MG63 (cell line): ENCODE measurements at regions not wholly inside any gene's neighbourhood (a gene's known extent, or its start where the extent isn't known, plus 50 kb on each side); places are given as distances from the start of the nearest gene placed in this dataset.

Experiments used
- DNase-seq: peaks from one replicate; pipeline ENCODE4 v3.0.0-alpha.2; 2020
- H3K27me3 ChIP-seq: fragments of 250-450 bp; sonication (Bioruptor Pico); 2 replicates; pipeline ENCODE4 v1.5.1; 2020; ENCODE audit warnings: mild to moderate bottlenecking, moderate library complexity
- H3K36me3 ChIP-seq: fragments of 250-450 bp; sonication (Bioruptor Pico); 2 replicates; pipeline ENCODE4 v1.5.1; 2020; ENCODE audit warnings: mild to moderate bottlenecking, moderate library complexity
- H3K4me3 ChIP-seq: fragments of 250-450 bp; sonication (Bioruptor Pico); 2 replicates; pipeline ENCODE4 v1.5.1; 2020; ENCODE audit warnings: mild to moderate bottlenecking, moderate library complexity
- H3K9me3 ChIP-seq: fragments of 250-450 bp; sonication (Bioruptor Pico); 2 replicates; pipeline ENCODE4 v1.5.1; 2020; ENCODE audit warnings: mild to moderate bottlenecking, moderate library complexity

- DNase-seq: no peak
- Histone ChIP-seq H3K27me3 (no peaks in the 10 kb centered on the region), H3K4me3 (no peak overlapping the region), H3K9me3 (no peaks in the 10 kb centered on the region), H3K36me3 (no peaks in the 10 kb centered on the region)
Observed at GRCh38 chr22:47567126-47568090, 805.0 kb downstream of the TBC1D22A start.

GRCh38 chr22:47566491-47566890 lies 804.0 kb downstream of the TBC1D22A start:
- H3K9me3 ChIP-seq: no peaks in the 10 kb centered on the region
- no peak overlapping the region for H3K4me3 ChIP-seq
- no peaks in the 10 kb centered on the region for H3K27me3 ChIP-seq
- H3K36me3 ChIP-seq: no peaks in the 10 kb centered on the region
- no peak for DNase-seq

DNA sequence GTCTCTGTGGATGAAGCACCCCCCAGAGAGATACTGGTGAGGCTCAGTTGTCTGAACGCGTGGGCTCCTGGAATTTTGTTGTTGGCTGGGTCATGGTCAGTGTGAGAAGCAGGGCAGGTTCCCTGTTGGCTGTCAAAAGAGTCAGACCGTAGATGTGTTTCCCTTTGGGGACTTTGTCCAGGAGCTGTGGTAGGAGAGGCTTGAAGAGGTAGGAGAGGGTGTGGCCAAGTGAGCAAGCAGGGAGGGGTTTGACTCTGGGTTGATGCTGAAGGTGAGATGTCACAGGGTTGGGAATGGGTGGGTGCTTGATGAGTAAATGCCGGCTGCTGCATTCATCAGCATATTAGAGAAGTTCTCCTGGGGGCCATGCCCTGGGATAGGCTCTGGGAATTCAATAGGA lies 803.2 kb downstream of the TBC1D22A start:
- Histone ChIP-seq H3K4me3 (no peak overlapping the region), H3K9me3 (no peaks in the 10 kb centered on the region), H3K27me3 (no peaks in the 10 kb centered on the region), H3K36me3 (no peaks in the 10 kb centered on the region)
- DNase-seq: no peak

DNA sequence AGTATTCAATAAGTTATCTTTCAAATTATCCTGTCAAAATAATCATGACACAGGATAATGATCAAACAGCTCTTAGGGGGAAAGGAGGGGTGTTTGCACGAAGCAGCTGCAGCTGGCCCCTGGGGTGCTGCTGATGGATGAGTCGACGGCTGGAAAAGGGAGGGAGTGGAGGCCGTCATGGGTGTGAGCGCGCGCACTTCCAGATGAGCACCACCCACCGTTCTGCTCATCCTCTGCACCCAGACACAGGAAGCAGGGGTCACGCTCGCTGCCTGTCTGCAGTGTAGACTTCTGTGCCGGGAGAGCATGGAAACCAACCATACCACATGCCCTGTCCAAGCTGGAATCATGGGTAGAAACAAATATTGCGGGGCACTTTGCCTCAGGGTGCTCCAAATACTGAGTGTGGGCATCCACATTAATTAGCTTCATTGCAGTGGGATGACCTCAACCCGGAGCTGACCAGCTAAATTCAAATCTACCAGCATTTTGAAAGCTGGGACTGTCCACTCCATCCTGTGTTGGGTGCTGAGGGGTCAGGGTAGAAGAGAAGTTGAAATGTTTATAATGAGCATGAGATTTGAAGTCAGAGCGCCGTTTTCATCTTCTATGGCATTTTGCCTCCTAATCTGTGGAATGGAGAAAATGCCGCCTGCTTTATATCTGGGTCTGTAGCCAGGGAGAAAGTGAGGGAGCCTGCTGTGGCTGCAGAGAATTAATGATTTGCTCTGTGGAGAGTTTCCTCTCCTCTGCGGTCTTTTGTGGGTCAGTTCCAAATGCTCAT lies 802.4 kb downstream of the TBC1D22A start:
- H3K27me3 ChIP-seq: no peaks in the 10 kb centered on the region
- H3K4me3 ChIP-seq: no peak overlapping the region
- H3K36me3 ChIP-seq: no peaks in the 10 kb centered on the region
- no peaks in the 10 kb centered on the region for H3K9me3 ChIP-seq
- no peak for DNase-seq

GRCh38 chr22:47564158-47564450 lies 801.7 kb downstream of the TBC1D22A start:
- H3K27me3 ChIP-seq: no peaks in the 10 kb centered on the region
- DNase-seq: no peak
- H3K9me3 ChIP-seq: no peaks in the 10 kb centered on the region
- H3K4me3 ChIP-seq: no peak overlapping the region
- H3K36me3 ChIP-seq: no peaks in the 10 kb centered on the region

DNA sequence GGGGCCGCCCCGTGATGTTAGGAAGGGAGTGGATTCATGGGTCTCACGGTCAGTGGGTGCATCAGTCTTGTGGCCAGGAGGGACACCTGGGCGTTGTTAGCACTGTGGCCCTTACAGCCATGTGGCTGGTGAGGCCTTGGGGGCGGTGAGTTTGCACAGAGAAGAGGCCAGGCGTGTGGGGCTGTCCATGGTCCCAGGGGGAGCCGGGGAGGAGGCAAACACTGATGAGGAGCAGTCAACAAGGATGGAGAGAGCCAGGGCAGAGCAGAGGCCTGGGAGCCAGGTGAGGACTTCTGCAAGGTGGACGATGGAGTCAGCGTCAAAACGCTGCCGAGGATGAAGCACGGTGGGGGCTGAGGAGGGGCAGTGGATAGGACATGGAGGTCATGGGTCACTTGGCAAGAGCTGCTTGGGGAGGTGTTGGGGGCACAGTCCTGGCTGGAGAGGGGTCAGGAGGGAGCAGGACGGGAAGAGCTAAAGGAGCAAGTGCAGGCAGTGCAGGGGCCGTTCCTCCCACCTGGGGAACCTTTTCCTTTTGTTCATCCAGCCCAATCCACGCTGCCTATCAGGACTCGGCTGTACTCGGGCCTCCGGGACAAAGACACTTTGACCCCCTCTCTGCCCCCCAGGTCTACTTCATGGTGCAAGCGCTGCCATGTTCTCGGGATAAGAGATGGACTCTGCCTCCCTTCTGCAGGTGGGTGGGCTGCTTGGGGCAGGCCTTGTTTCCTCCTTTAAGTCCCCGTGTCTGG lies 801.1 kb downstream of the TBC1D22A start:
- no peaks in the 10 kb centered on the region for H3K36me3 ChIP-seq
- H3K27me3 ChIP-seq: no peaks in the 10 kb centered on the region
- DNase-seq: no peak
- no peaks in the 10 kb centered on the region for H3K9me3 ChIP-seq
- H3K4me3 ChIP-seq: no peak overlapping the region

- Histone ChIP-seq H3K9me3 (no peaks in the 10 kb centered on the region), H3K36me3 (no peaks in the 10 kb centered on the region), H3K27me3 (no peaks in the 10 kb centered on the region), H3K4me3 (no peak overlapping the region)
- no peak for DNase-seq
Observed at GRCh38 chr22:47561766-47562165, 799.3 kb downstream of the TBC1D22A start.

DNA sequence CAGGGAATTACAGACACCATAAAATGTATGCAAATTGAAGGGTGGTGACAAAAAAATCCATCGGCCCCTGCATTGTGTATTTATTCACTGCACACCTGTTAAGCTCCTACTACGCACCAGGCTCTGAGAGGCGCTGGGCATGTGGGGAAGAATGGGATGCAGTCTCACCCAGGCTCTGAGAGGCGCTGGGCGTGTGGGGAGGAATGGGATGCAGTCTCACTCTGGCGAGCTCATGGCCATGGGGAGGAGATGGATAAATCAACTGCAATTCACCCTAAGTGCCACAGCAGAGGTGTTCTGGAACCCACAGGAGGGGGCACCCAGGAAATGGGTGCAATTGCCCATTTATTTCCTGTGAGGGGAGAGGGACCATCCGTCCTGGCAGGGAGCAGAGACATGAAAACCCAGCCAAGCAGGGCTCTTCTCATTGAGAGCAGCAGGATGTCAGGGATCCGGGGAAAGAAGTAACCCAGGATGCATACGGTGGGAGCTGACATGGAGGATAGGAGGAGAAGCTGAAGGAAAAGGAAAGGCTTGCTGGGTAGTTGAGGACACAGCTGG lies 798.7 kb downstream of the TBC1D22A start:
- H3K27me3 ChIP-seq: no peaks in the 10 kb centered on the region
- no peak for DNase-seq
- no peaks in the 10 kb centered on the region for H3K9me3 ChIP-seq
- H3K36me3 ChIP-seq: no peaks in the 10 kb centered on the region
- no peak overlapping the region for H3K4me3 ChIP-seq

DNA sequence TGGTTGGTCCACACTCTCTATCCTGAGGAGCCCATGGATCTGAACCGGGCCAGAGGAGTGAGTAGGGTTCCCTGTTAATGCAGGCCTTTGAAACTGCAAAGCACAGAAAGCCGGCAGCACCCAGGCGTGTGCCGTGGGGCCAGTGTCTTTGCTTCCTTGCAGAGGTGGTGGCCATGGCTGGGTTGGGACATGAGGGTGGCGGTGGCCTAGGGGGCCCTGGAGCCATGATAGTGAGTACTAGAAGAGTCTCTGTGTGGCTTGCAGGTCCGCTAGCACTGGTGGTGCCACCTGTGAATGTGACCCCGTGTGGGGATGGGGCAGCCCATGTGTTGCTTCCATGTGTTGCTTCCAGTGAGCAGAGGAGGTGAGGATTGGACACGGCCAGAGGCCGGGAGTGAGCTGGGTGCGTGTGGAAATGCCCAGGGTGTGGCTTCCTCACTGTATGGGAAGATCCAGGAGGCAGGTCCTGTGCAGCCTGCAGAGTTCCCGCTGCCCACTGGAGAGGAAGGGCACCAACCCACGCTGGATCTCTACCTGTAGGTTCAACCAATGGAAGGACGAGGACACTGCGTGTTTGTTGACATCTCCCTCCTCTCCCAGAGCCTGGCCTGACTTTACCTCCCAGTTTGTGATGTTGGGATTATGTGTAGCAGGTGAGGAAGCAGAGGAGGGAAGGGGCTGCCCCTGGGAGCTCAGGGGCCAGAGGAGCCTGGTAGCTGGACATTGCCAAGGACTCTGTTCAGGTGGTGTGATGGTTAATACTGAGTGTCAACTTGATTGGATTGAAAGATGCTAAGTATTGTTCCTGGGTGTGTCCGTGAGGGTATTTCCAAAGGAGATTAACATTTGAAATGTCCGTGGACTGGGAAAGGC lies 796.6 kb downstream of the TBC1D22A start:
- no peak for DNase-seq
- H3K36me3 ChIP-seq: no peaks in the 10 kb centered on the region
- H3K4me3 ChIP-seq: no peak overlapping the region
- no peaks in the 10 kb centered on the region for H3K27me3 ChIP-seq
- no peaks in the 10 kb centered on the region for H3K9me3 ChIP-seq

DNA sequence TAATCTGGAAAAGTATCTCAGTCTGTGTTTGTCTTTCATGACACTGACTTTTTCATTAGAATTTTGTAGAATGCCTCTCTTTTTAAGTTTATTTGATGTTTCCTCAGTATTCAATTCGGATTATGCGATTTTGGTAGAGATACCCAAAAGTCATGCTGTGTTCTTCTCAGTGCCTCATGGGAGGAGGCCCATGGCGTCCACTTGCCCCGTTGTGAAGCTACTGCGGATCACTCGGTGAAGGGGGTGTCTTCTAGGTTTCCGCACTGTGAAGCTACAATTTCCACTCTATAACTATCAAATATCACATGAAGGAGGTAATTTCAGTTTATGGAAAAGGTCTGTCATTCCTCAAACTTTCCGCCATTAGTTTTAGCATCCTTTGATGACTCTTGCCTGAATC lies 794.0 kb downstream of the TBC1D22A start:
- no peaks in the 10 kb centered on the region for H3K9me3 ChIP-seq
- DNase-seq: no peak
- no peak overlapping the region for H3K4me3 ChIP-seq
- H3K27me3 ChIP-seq: no peaks in the 10 kb centered on the region; the same call in 1 of the 2 replicates
- no peaks in the 10 kb centered on the region for H3K36me3 ChIP-seq

DNA sequence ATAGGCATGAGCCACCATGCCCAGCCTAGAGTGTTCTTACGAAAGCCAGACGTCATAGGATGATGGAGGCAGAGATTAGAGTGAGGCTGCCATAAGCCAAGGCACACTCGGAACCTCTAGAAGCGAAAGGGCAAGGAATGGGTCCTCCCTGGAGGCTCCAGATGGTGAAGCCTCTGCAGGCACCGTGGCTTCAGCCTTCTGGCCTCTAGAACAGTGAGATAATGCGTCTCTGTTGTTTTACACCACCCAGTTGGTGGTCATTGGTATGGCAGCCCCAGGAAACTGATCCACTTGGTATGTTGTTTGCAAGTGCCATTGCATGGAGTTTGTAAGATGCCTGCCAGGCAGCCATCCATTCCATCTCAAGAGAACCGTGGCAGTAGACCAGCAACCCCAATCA lies 791.0 kb downstream of the TBC1D22A start:
- no peaks in the 10 kb centered on the region; the same call in 1 of the 2 replicates for H3K27me3 ChIP-seq
- no peak for DNase-seq
- H3K4me3 ChIP-seq: no peak overlapping the region
- H3K9me3 ChIP-seq: no peaks in the 10 kb centered on the region
- no peaks in the 10 kb centered on the region for H3K36me3 ChIP-seq

DNA sequence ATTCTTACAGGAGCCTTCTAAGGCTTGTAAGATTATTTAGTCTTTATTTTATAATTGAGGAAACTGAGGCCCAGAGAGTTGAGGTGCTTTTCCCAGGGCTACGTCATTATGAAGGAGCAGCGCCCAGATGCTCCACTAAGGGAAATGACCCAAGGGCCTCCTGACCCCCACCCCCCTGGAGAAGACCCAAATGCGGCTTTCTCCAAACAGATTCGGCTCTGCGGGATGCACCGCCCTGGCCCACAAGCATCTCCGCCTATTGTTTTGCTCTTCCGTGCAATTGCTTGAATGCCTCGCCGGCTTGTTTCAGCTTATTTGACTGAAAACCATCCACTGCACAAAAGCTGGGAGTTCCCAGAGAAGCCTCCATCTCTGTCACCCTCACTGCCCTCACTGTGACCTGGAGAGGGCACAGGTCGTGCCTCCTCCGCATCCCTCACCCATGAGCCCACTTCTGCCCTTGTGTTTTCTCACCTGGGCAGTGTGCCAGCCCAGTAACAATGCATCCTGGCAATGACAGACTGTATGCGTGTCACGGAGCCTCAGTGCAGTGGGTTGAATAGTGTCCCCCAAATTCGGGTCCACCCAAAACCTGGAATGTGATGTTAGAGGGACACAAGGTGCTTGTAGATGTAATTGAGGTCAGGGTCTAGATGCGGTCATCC lies 790.2 kb downstream of the TBC1D22A start:
- Histone ChIP-seq H3K4me3 (no peak overlapping the region), H3K36me3 (no peaks in the 10 kb centered on the region), H3K9me3 (no peaks in the 10 kb centered on the region), H3K27me3 (no peaks in the 10 kb centered on the region; the same call in 1 of the 2 replicates)
- DNase-seq: no peak

GRCh38 chr22:47552024-47552423 lies 789.6 kb downstream of the TBC1D22A start:
- Histone ChIP-seq H3K9me3 (no peaks in the 10 kb centered on the region), H3K27me3 (no peaks in the 10 kb centered on the region; the same call in 1 of the 2 replicates), H3K4me3 (no peak overlapping the region), H3K36me3 (no peaks in the 10 kb centered on the region)
- DNase-seq: no peak

DNA sequence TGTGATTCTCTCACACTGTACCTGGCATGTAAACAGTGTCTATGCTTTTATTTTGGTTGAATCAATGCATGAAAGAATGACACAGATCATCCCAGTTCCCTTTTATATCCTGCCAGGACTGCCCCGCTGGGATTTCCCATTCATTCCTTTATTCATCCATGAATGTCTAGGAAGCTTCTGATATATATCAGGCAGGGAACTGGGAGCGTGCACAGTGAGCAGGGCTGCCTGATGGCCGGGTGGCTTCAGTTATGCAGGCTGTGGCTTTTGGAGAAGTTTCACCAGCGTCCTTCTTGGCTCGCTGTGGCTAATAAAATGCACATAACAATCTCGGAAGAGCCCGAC lies 789.0 kb downstream of the TBC1D22A start:
- H3K36me3 ChIP-seq: no peaks in the 10 kb centered on the region
- no peak for DNase-seq
- H3K27me3 ChIP-seq: no peaks in the 10 kb centered on the region; the same call in 1 of the 2 replicates
- H3K9me3 ChIP-seq: no peaks in the 10 kb centered on the region
- H3K4me3 ChIP-seq: no peak overlapping the region

DNA sequence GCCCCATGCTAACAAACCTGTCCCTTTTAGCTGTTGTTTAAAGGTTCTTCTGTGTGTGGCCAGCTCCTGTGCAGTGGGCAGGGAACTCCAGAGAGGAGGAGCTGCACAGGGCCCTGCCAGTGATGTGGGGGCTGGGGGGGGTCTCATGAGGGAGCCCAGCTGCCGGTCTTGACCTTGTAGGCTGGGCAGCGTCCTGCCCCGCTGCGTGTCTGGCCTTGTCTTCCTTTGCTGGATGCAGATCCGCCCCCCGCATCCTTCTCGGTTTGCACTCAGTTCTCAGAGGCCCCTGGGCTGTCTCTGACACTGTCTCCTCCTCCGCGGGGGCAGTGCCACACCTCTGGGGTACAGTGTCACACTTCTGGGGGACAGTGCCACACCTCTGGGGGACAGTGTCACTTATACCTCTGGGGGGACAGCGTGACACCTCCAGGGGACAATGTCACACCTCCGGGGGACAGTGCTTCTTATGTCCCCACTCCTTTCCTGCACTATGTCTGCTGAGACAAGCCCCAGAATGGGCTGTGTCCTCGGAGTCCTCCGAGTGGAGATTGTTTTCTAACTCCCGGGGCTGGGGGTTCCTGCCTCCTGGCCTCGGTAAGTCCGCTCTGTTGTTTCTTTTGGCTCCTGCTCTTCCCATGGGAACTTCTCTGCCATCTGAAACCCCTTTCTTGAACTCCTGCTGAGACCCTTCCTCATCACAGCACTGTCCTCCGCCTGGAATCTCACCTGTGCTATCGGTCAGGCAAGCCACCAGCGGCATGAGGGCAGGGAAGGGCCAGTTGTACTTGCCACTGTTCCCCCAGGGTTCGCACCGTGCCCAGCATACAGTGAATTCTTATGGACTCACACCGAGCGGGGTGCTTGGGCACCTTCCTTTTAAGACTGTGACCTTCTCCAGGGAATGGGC lies 788.3 kb downstream of the TBC1D22A start:
- DNase-seq: no peak
- H3K4me3 ChIP-seq: no peak overlapping the region
- H3K27me3 ChIP-seq: no peaks in the 10 kb centered on the region; the same call in 1 of the 2 replicates
- H3K36me3 ChIP-seq: no peaks in the 10 kb centered on the region
- no peaks in the 10 kb centered on the region for H3K9me3 ChIP-seq
